Activated CD8-positive, alpha-beta T cell treated with anti-CD3 and anti-CD28 coated beads, Interleukin-2, amount 10 ng/mL, durations not matched to agents 7 days and 5 days (primary cell): ENCODE measurements at regions not wholly inside any gene's neighbourhood (a gene's known extent, or its start where the extent isn't known, plus 50 kb on each side); places are given as distances from the start of the nearest gene placed in this dataset.
"Not testable (repeated sequence)": the region's sequence is repeated elsewhere in the genome, so short reads cannot be mapped to it uniquely, and the experiment has no call there.

ENCODE experiments used
- ATAC-seq: fragments of 150-1000 bp; cut with Tn5 transposase; one replicate; pipeline ENCODE4 v1.10.0; 2021; ENCODE audit warnings: moderate library complexity
- CTCF ChIA-PET: fragments of 350-600 bp; sonication (Branson Sonifier 250); formaldehyde crosslinking; loops from one replicate; lab custom pipeline; 2021; ENCODE audit warnings: antibody characterized with exemption; lab: Charles Lee
- POLR2A ChIA-PET: fragments of 350-600 bp; sonication (Branson Sonifier 250); formaldehyde crosslinking; loops from one replicate; lab custom pipeline; 2021; ENCODE audit warnings: antibody characterized with exemption; lab: Charles Lee
- DNase-seq: peaks from one replicate; pipeline ENCODE4 v3.0.0-alpha.2; 2020
- H3K27ac Mint-ChIP-seq: one replicate; pipeline ENCODE4 v1.8.0; 2021; ENCODE audit warnings: mild to moderate bottlenecking, mixed read lengths
- H3K27me3 Mint-ChIP-seq: one replicate; pipeline ENCODE4 v1.8.0; 2021; ENCODE audit warnings: low read depth, mixed read lengths
- H3K36me3 Mint-ChIP-seq: one replicate; pipeline ENCODE4 v1.8.0; 2021; ENCODE audit warnings: low read depth, mixed read lengths
- H3K4me1 Mint-ChIP-seq: one replicate; pipeline ENCODE4 v1.8.0; 2021; ENCODE audit warnings: low read depth, mixed read lengths
- H3K4me3 Mint-ChIP-seq: one replicate; pipeline ENCODE4 v1.8.0; 2021; ENCODE audit warnings: mild to moderate bottlenecking, mixed read lengths
- H3K9me3 Mint-ChIP-seq: one replicate; pipeline ENCODE4 v1.8.0; 2022; ENCODE audit warnings: mixed read lengths; ENCODE audit not compliant: insufficient read depth

DNA sequence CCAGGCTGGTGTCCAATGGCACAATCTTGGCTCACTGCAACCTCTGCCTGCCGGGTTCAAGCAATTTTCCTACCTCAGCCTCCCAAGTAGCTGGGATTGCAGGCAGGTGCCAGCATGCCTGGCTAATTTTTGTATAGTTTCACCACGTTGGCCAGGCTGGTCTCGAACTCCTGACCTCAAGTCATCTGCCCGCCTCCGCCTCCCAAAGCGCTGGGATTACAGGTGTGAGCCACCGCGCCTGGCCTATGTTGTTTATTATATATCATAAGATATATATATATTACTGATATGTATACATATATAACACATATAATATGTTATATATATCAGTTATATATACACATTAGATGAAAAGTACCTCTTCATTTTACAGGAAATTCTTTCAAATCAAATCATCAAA is 914.7 kb downstream of the FOXD4L5 start:
- POLR2A ChIA-PET, CTCF ChIA-PET, H3K27ac Mint-ChIP-seq, H3K4me1 Mint-ChIP-seq, H3K9me3 Mint-ChIP-seq, H3K4me3 Mint-ChIP-seq, H3K36me3 Mint-ChIP-seq, ATAC-seq, H3K27me3 Mint-ChIP-seq, DNase-seq: not testable (repeated sequence)

DNA sequence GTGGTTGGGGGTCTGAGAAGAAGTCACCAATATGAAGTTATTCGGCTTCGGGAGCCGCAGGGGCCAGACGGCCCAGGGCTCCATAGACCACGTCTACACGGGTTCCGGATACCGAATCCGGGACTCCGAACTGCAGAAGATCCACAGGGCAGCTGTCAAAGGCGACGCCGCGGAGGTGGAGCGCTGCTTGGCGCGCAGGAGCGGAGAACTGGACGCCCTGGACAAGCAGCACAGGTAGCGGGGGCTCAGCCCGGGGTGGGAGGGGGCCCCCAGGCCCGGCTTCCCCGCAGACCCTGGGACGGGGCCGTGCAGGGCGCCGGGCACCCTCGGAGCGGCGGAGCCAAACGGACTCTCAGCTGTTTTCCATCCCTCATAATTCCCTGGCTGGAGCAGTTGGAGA is 915.4 kb downstream of the FOXD4L5 start:
- H3K9me3 Mint-ChIP-seq, POLR2A ChIA-PET, H3K36me3 Mint-ChIP-seq, DNase-seq, ATAC-seq, H3K27ac Mint-ChIP-seq, H3K27me3 Mint-ChIP-seq, H3K4me3 Mint-ChIP-seq, CTCF ChIA-PET, H3K4me1 Mint-ChIP-seq: not testable (repeated sequence)

DNA sequence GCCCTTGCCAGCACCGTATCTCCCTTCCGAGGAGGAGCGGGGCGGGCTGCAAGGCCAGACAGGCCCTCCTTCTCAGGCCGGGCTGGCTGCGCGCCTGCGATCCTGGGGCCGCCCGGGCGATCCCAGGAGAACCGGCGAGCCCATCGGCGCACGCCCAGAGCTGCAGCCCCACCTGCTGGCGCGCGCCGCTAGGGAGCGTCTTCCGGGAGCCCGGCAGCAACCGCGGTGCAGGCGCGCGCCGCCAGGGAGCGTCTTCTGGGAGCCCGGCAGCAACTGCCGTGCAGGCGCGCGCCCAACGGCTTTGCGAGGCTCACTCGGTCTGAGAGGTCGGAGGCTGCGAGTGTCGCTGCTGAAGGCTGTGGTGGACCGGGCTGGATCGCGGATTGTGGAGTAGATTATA is 915.9 kb downstream of the FOXD4L5 start:
- CTCF ChIA-PET, H3K27ac Mint-ChIP-seq, H3K4me1 Mint-ChIP-seq, POLR2A ChIA-PET, H3K27me3 Mint-ChIP-seq, H3K4me3 Mint-ChIP-seq, H3K9me3 Mint-ChIP-seq, H3K36me3 Mint-ChIP-seq: not testable (repeated sequence)
- ATAC-seq, result peak; percentile 100
- peak; percentile 83 for DNase-seq

DNA sequence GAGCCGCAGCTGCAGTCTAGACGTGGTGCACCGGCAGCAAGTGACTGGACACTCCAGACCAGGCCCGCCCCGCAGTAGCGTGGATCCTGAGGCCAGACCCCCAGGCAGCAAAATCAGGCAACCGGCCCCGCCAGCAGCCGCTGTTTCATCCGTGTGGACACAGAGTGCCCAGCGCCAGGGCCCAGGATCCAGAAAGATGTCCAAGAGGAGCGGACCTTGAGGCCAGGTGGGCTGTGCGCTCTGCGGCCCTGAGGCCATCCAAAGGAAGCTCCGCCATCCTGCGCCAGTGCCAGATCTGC is 916.4 kb downstream of the FOXD4L5 start:
- POLR2A ChIA-PET, H3K36me3 Mint-ChIP-seq, H3K27me3 Mint-ChIP-seq, CTCF ChIA-PET, H3K9me3 Mint-ChIP-seq, H3K27ac Mint-ChIP-seq, ATAC-seq, H3K4me1 Mint-ChIP-seq, DNase-seq: not testable (repeated sequence)
- H3K4me3 Mint-ChIP-seq, result peak overlapping the region; percentile 40

DNA sequence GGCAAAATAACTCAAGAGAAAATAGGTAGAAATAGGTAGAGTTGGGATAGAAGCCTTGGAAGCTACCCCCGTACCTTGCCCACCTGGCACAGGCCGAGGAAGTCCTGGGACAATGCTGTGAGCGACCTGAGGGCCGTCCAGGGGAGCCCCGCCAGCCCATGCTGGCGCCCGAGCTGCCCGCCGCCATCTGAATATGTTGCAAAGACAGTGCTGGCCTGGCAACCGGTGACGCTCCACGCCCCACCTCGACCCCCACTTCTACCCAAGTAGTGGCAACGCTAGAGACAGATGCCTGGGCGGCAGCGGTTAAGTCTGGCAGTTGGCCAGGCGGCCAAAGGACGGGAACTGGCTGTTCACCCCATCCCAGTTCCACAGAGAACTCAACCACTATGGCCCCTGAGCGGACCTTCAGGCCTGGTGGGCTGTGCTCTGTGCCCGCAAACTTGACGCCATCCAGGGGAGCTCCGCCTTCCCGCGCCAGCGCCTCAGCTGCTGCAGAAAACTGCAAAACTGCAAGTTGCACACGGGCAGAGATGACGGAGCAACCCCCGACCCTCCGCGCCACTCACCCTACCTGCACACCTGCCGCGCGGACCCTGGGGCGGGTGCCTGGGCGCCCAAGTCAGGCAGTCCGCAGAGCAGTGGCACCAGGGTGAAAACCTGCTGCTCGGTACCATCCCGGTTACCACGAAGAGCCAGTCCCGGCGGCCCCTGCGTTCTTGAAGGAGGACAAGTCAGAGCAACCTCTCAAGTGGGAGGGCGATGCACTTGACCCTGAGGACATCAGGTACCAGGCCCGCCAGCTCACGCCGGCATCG is 917.0 kb downstream of the FOXD4L5 start:
- DNase-seq, H3K27me3 Mint-ChIP-seq: not testable (repeated sequence)

More for the DNA sequence above, 917.0 kb downstream of the FOXD4L5 start:
- ATAC-seq, H3K36me3 Mint-ChIP-seq, H3K9me3 Mint-ChIP-seq, POLR2A ChIA-PET, H3K4me1 Mint-ChIP-seq, H3K27ac Mint-ChIP-seq, CTCF ChIA-PET: not testable (repeated sequence)
- peak overlapping the region; percentile 40 for H3K4me3 Mint-ChIP-seq
